OCI-LY1 (cell line): ENCODE measurements at regions not wholly inside any gene's neighbourhood (a gene's known extent, or its start where the extent isn't known, plus 50 kb on each side); places are given as distances from the start of the nearest gene placed in this dataset.

Experiments
- H2AFZ ChIP-seq: fragments of 200-600 bp; sonication (generic), shearing (Covaris generic); 2 replicates; pipeline ENCODE4 v1.6.0; 2014; ENCODE audit warnings: antibody characterized with exemption, mild to moderate bottlenecking, low read length
- H3F3A ChIP-seq: fragments of 200-600 bp; sonication (generic), shearing (Covaris generic); 2 replicates; pipeline ENCODE4 v1.6.0; 2014; ENCODE audit warnings: mild to moderate bottlenecking, antibody characterized with exemption, low read length, moderate library complexity; ENCODE audit not compliant: insufficient read depth
- H3K27ac ChIP-seq: fragments of 200-600 bp; sonication (generic); 2 replicates; pipeline ENCODE4 v1.5.1; 2014; ENCODE audit warnings: low read length, mixed run types, mild to moderate bottlenecking, low read depth; ENCODE audit not compliant: poor library complexity, severe bottlenecking
- H3K27me3 ChIP-seq: fragments of 200-600 bp; sonication (generic); 2 replicates; pipeline ENCODE4 v1.6.0; 2014; ENCODE audit warnings: antibody characterized with exemption, mild to moderate bottlenecking, low read length, moderate library complexity; ENCODE audit not compliant: insufficient read depth
- H3K36me3 ChIP-seq: fragments of 200-600 bp; sonication (generic); 2 replicates; pipeline ENCODE4 v1.6.1; 2014; ENCODE audit warnings: mild to moderate bottlenecking, antibody characterized with exemption, low read length, moderate library complexity, mixed read lengths; ENCODE audit not compliant: insufficient read depth
- H3K4me1 ChIP-seq: fragments of 200-600 bp; sonication (generic); 2 replicates; pipeline ENCODE4 v1.5.1; 2014; ENCODE audit warnings: mild to moderate bottlenecking, low read length, moderate library complexity; ENCODE audit not compliant: insufficient read depth, severe bottlenecking
- H3K4me2 ChIP-seq: fragments of 200-600 bp; sonication (generic), shearing (Covaris generic); 2 replicates; pipeline ENCODE4 v1.6.1; 2014; ENCODE audit warnings: low read length
- H3K4me3 ChIP-seq: fragments of 200-600 bp; sonication (generic); 2 replicates; pipeline ENCODE4 v1.5.1; 2014; ENCODE audit warnings: low read length, low read depth, mild to moderate bottlenecking, mixed read lengths; ENCODE audit not compliant: poor library complexity, severe bottlenecking
- H3K79me2 ChIP-seq: fragments of 200-600 bp; shearing (Covaris generic); 2 replicates; pipeline ENCODE4 v1.6.1; 2016; ENCODE audit warnings: mixed run types, low read length, mixed read lengths; ENCODE audit not compliant: insufficient read depth
- H3K9ac ChIP-seq: fragments of 200-600 bp; sonication (generic), shearing (Covaris generic); 2 replicates; pipeline ENCODE4 v1.6.1; 2014; ENCODE audit warnings: mild to moderate bottlenecking, low read length, mixed read lengths
- H3K9me2 ChIP-seq: fragments of 200-600 bp; sonication (generic), shearing (Covaris generic); 2 replicates; pipeline ENCODE4 v1.6.1; 2014; ENCODE audit warnings: low read depth, mild to moderate bottlenecking, low read length, mixed read lengths
- H3K9me3 ChIP-seq: fragments of 200-600 bp; shearing (Covaris generic); 2 replicates; pipeline ENCODE4 v1.6.1; 2014; ENCODE audit warnings: low read length, mixed read lengths
- H4K20me1 ChIP-seq: fragments of 200-600 bp; sonication (generic), shearing (Covaris generic); 2 replicates; pipeline ENCODE4 v1.6.0; 2016; ENCODE audit warnings: mild to moderate bottlenecking, low read length; ENCODE audit not compliant: insufficient read depth
- CTCF ChIP-seq: fragments of 200-600 bp; sonication (generic), shearing (Covaris generic); IDR thresholded peaks from 2 replicates; pipeline ENCODE4 v1.5.1; 2017; ENCODE audit warnings: mild to moderate bottlenecking, antibody characterized with exemption, low read length, moderate library complexity, mixed read lengths
- EZH2 ChIP-seq: fragments of 200-600 bp; sonication (generic), shearing (Covaris generic); IDR thresholded peaks from 2 replicates; pipeline ENCODE4 v1.8.0; 2017; ENCODE audit warnings: borderline replicate concordance, mixed run types, mild to moderate bottlenecking, antibody characterized with exemption, low read length, moderate library complexity, mixed read lengths

- H2AFZ ChIP-seq = no peak overlapping the region
- no peaks in the 10 kb centered on the region for H3K4me1 ChIP-seq
- no peaks in the 10 kb centered on the region for H3K9me3 ChIP-seq
- no peaks in the 10 kb centered on the region for H3F3A ChIP-seq
- no peaks in the 10 kb centered on the region for H3K27me3 ChIP-seq
- H4K20me1 ChIP-seq = no peaks in the 10 kb centered on the region
- H3K9me2 ChIP-seq = no peaks in the 10 kb centered on the region
- H3K4me2 ChIP-seq = no peak overlapping the region
- H3K27ac ChIP-seq = no peak overlapping the region
- H3K36me3 ChIP-seq = no peaks in the 10 kb centered on the region
- TF ChIP-seq CTCF = no peak
- TF ChIP-seq EZH2 = no peak
- no peak overlapping the region for H3K9ac ChIP-seq
- no peak overlapping the region for H3K4me3 ChIP-seq
- no peaks in the 10 kb centered on the region for H3K79me2 ChIP-seq
Observed at GRCh38 chr16:59201821-59202220, 467.7 kb upstream of the GOT2 start.

GRCh38 chr16:59201160-59201559, 467.0 kb upstream of the GOT2 start:
- H3K4me2 ChIP-seq = no peak overlapping the region
- no peak overlapping the region for H3K27ac ChIP-seq
- no peak overlapping the region for H2AFZ ChIP-seq
- H3K27me3 ChIP-seq = no peaks in the 10 kb centered on the region
- H3F3A ChIP-seq = no peaks in the 10 kb centered on the region
- H3K79me2 ChIP-seq = no peaks in the 10 kb centered on the region
- no peaks in the 10 kb centered on the region for H3K9me3 ChIP-seq
- no peak overlapping the region for H3K9ac ChIP-seq
- H3K4me3 ChIP-seq = no peak overlapping the region
- no peak for TF ChIP-seq EZH2
- TF ChIP-seq CTCF = no peak
- no peaks in the 10 kb centered on the region for H3K4me1 ChIP-seq
- H3K9me2 ChIP-seq = no peaks in the 10 kb centered on the region
- no peaks in the 10 kb centered on the region for H4K20me1 ChIP-seq
- H3K36me3 ChIP-seq = no peaks in the 10 kb centered on the region

- H4K20me1 ChIP-seq = no peaks in the 10 kb centered on the region
- no peaks in the 10 kb centered on the region for H3K9me3 ChIP-seq
- no peak for TF ChIP-seq EZH2
- TF ChIP-seq CTCF = no peak
- no peaks in the 10 kb centered on the region for H3K36me3 ChIP-seq
- no peaks in the 10 kb centered on the region for H3K27me3 ChIP-seq
- no peaks in the 10 kb centered on the region for H3K4me1 ChIP-seq
- no peak overlapping the region for H3K9ac ChIP-seq
- no peaks in the 10 kb centered on the region for H3F3A ChIP-seq
- no peaks in the 10 kb centered on the region for H3K9me2 ChIP-seq
- H3K27ac ChIP-seq = no peak overlapping the region
- H3K4me2 ChIP-seq = no peak overlapping the region
- H3K4me3 ChIP-seq = no peak overlapping the region
- no peaks in the 10 kb centered on the region for H3K79me2 ChIP-seq
- H2AFZ ChIP-seq = no peak overlapping the region
Observed at GRCh38 chr16:59198487-59198886, 464.4 kb upstream of the GOT2 start.
